DMS114 treated with DMSO at 0.1 percent for 48 hours (cell line): ENCODE measurements at regions not wholly inside any gene's neighbourhood (a gene's known extent, or its start where the extent isn't known, plus 50 kb on each side); places are given as distances from the start of the nearest gene placed in this dataset.
"Not testable (repeated sequence)": the region's sequence is repeated elsewhere in the genome, so short reads cannot be mapped to it uniquely, and the experiment has no call there.

Experiments used
- DNase-seq: peaks from one replicate; lab custom pipeline; 2025; ENCODE audit not compliant: unreplicated experiment; lab: John Stamatoyannopoulos, UW

DNA sequence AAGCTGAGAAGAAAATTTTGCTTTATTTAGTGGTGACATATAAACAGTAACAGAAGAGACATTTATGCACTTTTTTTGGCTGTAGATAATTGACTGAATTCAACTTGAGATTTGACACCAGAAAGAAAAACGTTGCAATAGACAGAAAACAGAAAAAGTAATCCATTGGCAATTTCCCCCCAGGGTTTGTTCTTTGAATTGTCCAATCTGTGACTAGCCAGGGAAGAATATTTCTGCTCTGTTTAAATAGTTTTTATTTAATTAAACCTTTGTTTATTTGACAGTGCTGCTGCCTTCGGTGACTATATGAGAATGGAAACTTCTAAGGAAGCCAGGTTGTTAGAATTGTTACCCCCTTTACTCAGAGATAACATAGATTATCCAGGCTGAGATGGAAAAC, 210.6 kb downstream of the DEPDC1B start:
- DNase-seq = no peak

DNA sequence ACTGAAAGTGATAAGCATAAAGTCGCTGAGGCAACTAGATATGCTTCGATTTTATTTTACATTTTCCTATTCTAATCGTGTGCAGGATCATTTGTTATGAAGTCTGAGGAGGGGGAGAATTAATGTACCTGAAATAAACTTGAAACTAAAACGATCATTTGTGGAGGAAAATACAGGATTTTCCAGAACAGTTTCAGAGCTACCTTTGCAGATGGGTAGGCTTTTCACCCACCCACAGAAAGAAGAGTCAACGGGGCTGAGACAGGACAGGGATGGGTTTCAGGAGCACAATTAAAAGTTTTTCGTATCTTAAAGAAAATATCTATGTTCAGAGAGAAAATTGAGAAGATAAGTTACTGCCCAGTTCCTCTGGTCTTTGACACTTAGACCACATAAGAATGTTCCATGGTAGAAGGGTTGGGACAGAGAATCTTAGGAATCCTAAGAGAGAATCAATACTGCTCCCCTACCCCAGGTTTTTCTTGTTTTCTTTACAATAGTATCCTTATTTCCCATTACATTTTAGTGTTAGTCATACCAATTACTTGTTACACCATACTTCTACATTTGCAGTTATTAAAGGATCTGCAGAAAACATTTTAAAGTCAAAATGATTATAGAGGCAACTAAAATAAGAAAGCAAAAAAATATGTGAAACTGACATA, 211.4 kb downstream of the DEPDC1B start:
- no peak for DNase-seq

DNA sequence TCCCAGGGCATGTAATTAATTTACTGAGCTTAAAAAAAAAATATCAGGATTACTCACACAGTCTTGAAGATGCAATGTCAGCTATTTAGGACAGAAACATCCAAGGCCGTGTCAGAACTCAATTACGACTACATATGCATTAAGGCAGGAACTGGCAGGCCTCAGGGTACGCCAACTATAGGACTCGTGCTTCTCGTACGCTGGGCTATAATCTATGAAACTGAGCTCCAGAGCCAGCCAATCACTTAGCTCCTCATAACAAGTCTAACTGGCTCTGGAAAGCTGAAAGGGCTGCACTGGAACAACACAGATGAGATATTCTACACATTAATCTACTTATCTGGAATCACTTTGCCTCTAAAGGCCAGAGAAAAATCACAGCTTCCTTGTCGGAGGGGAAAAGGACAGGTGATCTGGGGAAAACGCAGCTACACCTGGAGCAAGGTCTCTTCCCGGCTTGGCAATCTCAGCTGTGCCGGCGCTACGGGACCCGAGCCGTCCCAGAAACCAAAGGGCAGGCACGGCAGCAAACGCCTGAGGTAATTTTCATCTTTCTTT, 212.0 kb downstream of the DEPDC1B start:
- no peak for DNase-seq

GRCh38 chr5:60487476-60487875, 212.5 kb downstream of the DEPDC1B start:
- no peak for DNase-seq

- DNase-seq = no peak
These were observed 214.6 kb downstream of the DEPDC1B start for GRCh38 chr5:60485361-60485760.

DNA sequence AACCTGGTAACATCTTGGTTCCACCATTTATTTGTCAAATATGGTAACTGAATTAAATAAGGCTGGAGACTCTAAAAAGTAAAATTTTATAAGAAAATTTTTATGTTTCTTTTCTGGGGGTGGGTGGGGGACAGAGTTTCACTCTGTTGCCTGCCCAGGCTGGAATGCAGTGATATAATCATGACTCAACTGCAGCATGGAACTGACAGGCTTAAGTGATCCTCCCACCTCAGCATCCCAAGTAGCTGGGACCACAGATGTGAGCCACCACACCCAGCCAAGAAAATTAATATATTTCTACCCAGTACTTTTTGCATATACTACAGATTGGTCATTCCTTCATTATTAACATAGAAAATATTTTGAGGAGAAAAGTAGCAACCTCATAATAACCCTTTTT, 216.9 kb downstream of the DEPDC1B start:
- DNase-seq = no peak

- DNase-seq = no peak
These were observed 217.7 kb downstream of the DEPDC1B start for GRCh38 chr5:60482301-60482700.

GRCh38 chr5:60479542-60479941, 220.4 kb downstream of the DEPDC1B start:
- no peak for DNase-seq

- no peak for DNase-seq
These were observed 222.1 kb downstream of the DEPDC1B start for GRCh38 chr5:60477849-60478248.

GRCh38 chr5:60473654-60474053, 226.3 kb downstream of the DEPDC1B start:
- DNase-seq = no peak

- not testable (repeated sequence) for DNase-seq
These were observed 226.9 kb downstream of the DEPDC1B start for GRCh38 chr5:60473027-60473426.

DNA sequence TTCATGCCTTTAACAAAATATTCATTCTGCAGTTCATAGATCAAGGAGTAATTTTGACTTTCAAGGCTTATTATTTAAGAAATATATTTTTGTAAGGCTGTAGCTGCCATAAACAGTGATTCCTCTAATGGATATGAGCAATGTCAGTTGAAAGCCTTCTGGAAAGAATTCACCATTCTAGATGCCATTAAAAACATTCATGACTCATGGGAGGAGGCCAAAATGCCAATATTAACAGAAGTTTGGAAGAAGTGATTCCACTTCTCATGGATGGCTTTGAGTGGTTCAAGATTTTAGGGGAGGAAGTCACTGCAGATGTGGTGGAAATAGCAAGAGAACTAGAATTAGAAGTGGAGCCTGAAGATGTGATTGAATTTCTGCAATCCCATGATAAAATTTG, 229.1 kb downstream of the DEPDC1B start:
- no peak for DNase-seq

DNA sequence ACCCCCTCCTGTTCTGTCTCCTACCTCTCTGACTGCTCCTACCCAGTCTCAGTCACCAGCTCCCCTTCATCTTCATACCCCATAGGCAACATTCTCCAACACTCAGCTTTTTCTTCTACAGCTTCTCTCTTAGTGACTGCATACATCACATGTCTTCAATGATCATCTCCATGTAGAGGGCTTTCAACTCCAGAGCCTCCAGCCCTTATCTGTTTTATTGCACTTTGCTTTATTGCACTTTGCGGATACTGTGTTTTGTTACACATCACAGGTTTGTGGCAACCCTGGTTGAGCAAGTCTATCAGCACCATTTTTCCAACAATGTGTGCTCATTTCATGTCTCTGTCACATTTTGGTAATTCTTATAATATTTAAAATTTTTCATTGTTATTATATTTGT, 230.7 kb downstream of the DEPDC1B start:
- DNase-seq = no peak

DNA sequence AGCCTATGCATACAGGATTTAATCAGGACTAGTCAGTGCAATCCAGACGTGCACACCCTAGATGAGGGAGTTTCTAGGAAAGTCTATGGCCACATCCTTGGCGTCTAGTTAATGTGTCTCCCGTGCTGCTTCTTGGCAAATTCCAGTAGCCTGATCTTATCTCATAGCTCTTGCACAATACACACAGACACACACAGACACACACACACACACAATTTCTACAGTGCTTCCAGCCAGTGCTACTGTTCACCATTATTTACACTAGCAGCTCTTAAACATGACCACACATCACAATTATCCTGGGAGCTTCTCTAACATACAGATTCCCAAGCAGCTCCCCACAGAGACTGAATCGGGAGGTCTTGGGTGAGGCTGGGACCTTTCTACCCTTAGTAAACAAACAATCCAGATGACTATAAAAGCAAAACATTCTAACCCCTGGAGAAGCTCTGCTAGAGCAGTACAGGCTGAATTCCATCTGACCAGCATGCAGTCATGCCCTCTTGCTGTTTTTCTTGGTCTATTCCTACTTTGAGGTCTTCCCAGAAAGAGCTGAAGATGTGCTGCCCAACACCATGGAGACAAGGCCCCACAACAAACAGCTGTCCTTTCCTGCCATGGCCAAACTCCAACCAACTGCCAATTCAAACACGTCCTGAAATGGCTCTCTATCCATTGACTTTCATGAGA, 236.6 kb downstream of the DEPDC1B start:
- no peak for DNase-seq

DNA sequence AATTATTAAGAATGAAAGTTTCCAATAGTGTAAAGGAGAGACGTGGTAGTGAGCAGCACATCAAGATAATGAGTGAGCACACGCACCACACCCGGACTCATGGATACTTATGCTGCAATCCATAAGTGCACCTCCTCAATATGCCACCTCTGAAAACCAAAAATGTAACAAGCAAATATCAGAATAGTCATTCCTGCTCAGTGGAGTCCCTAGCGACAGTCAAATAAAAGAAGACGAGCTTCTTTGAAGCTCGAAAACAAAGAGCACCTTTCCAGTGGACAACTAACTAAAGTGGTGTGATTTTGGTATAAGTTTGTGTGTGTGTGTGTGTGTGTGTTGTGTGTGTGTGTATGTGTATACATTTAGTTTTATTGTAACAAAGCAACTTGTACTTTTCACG, 241.3 kb downstream of the DEPDC1B start:
- no peak for DNase-seq

- DNase-seq = no peak
These were observed 242.7 kb downstream of the DEPDC1B start for GRCh38 chr5:60457233-60457632.

- no peak for DNase-seq
These were observed 244.4 kb downstream of the DEPDC1B start for GRCh38 chr5:60455589-60455988.

GRCh38 chr5:60454277-60454676, 245.7 kb downstream of the DEPDC1B start:
- not testable (repeated sequence) for DNase-seq

- no peak for DNase-seq
These were observed 246.6 kb downstream of the DEPDC1B start for GRCh38 chr5:60453186-60453976.

GRCh38 chr5:60448600-60448999, 251.4 kb downstream of the DEPDC1B start:
- no peak for DNase-seq

- no peak for DNase-seq
These were observed 252.5 kb downstream of the DEPDC1B start for GRCh38 chr5:60447488-60447920.

GRCh38 chr5:60446917-60447316, 253.0 kb downstream of the DEPDC1B start:
- DNase-seq = no peak
